ENCODE measurements at regions not wholly inside any gene's neighbourhood (a gene's known extent, or its start where the extent isn't known, plus 50 kb on each side); places are given as distances from the start of the nearest gene placed in this dataset.

GRCh38 chr4:156673483-156673882, 298.1 kb downstream of the PDGFC start:
- POLR2A ChIA-PET, result no interaction called here
- H3K9me3 ChIP-seq (ENCODE audit: control insufficient read depth in 1 of 2, insufficient read depth in 1 of 2, low read depth in 1 of 2, low read length in 2 of 2), result no peaks in the 10 kb centered on the region
- no peak overlapping the region for H3K27ac ChIP-seq (ENCODE audit: low read depth, low read length)
- TF ChIP-seq TCF7L2 (IDR thresholded peaks at IDR 0.05; ENCODE audit: borderline replicate concordance, extremely low read depth, insufficient read depth, insufficient read length), result no peak
- no peak for TF ChIP-seq EZH2phosphoT487 (IDR thresholded peaks at IDR 0.05; ENCODE audit: borderline replicate concordance)
- TF ChIP-seq REST (IDR thresholded peaks at IDR 0.05; ENCODE audit: low read depth), result no peak
- no peak for TF ChIP-seq ZNF274 (IDR thresholded peaks at IDR 0.05; ENCODE audit: low read depth, low read length)
- no peak for TF ChIP-seq MAX (IDR thresholded peaks at IDR 0.05)
- no peak for TF ChIP-seq POLR2A (IDR thresholded peaks at IDR 0.05; ENCODE audit: borderline replicate concordance, extremely low read depth, insufficient read depth, insufficient read length)
- no peak for TF ChIP-seq CBX3 (IDR thresholded peaks at IDR 0.05; ENCODE audit: low read depth)
- TF ChIP-seq YY1 (IDR thresholded peaks at IDR 0.05; ENCODE audit: extremely low read depth, insufficient replicate concordance, low read depth, low read length), result no peak
- no peak for TF ChIP-seq SP1 (IDR thresholded peaks at IDR 0.05; ENCODE audit: low read depth)
- TF ChIP-seq POLR2AphosphoS5 (IDR thresholded peaks at IDR 0.05; ENCODE audit: low read depth, low read length), result no peak
- no peaks in the 10 kb centered on the region for H3K79me2 ChIP-seq (ENCODE audit: insufficient read depth, low read length)
- no peaks in the 10 kb centered on the region for H3K9me2 ChIP-seq (ENCODE audit: insufficient read depth)
- peak overlapping the region in 1 of 2 experiments; percentile 16; a peak in 1 of 4 replicates for H3K4me3 ChIP-seq (replicated peaks in 1 of 2; ENCODE audit: low read depth in 1 of 2, low read length in 2 of 2)
- ATAC-seq (peak; percentile 55), DNase-seq (ENCODE audit: low read depth, low spot score) (no peak)
- peak overlapping the region; percentile 67 for H2AFZ ChIP-seq (ENCODE audit: low read depth, low read length, poor library complexity, severe bottlenecking)
- BruUV-seq (replicated peaks), result no TSS peak
- no peak overlapping the region for H3K9ac ChIP-seq (ENCODE audit: low read length)
- no peaks in the 10 kb centered on the region for H3K27me3 ChIP-seq (ENCODE audit: insufficient read depth, low read length)
- intact Hi-C loops (cut with micrococcal nuclease), result loop anchor here (10.0 kb wide), 1 partner anchor 379 kb away; no protein-coding TSS in a partner anchor
- RAD21 ChIA-PET (ENCODE audit: low non-redundant PET in 1 of 2, low total read pairs in 2 of 2, uncharacterized antibody in 2 of 2, unreplicated experiment in 2 of 2), result no interaction called here
- peak overlapping the region; percentile 53 for H3K4me2 ChIP-seq (ENCODE audit: low read length)
- H3K36me3 ChIP-seq (ENCODE audit: control insufficient read depth in 1 of 2, insufficient read depth in 2 of 2, low read length in 2 of 2), result no peaks in the 10 kb centered on the region
- H3K4me1 ChIP-seq (ENCODE audit: control insufficient read depth in 1 of 2, insufficient read depth in 2 of 2, low read length in 2 of 2), result peaks cover 0 to 19% of the 10 kb centered on the region in 2 experiments; a peak in 2 of 4 replicates
- CTCF ChIA-PET, result interaction anchor here (1.3 kb wide), 1 partner anchor 295 kb away, joined by 3 read pairs; no protein-coding TSS in a partner anchor
- H4K20me1 ChIP-seq (ENCODE audit: insufficient read depth), result no peaks in the 10 kb centered on the region

Data from HCT116 (cell line).